ENCODE measurements at regions not wholly inside any gene's neighbourhood (a gene's known extent, or its start where the extent isn't known, plus 50 kb on each side); places are given as distances from the start of the nearest gene placed in this dataset.
A peak's percentile ranks its signal among the peaks of the same experiment; 100 is the strongest.

GRCh38 chr14:99023371-99023770, 248.6 kb downstream of the BCL11B start:
- no peak overlapping the region for H3K4me3 ChIP-seq (ENCODE audit: low read depth, low read length)
- TF ChIP-seq MAX (IDR thresholded peaks at IDR 0.05; ENCODE audit: low read depth, low read length) (no peak), CTCF (IDR thresholded peaks at IDR 0.05; ENCODE audit: low read depth, low read length) (no peak), POLR2A (IDR thresholded peaks at IDR 0.05; ENCODE audit: extremely low read depth, insufficient read length) (no peak), MYC (IDR thresholded peaks at IDR 0.05; ENCODE audit: low read depth, low read length) (no peak)
- no peak for DNase-seq (ENCODE audit: low read depth)

GRCh38 chr14:99024926-99025325, 247.1 kb downstream of the BCL11B start:
- H3K4me3 ChIP-seq (ENCODE audit: low read depth, low read length): no peak overlapping the region
- DNase-seq (ENCODE audit: low read depth): no peak
- no peak for TF ChIP-seq POLR2A (IDR thresholded peaks at IDR 0.05; ENCODE audit: extremely low read depth, insufficient read length)
- no peak for TF ChIP-seq MAX (IDR thresholded peaks at IDR 0.05; ENCODE audit: low read depth, low read length)
- TF ChIP-seq CTCF (IDR thresholded peaks at IDR 0.05; ENCODE audit: low read depth, low read length): no peak
- no peak for TF ChIP-seq MYC (IDR thresholded peaks at IDR 0.05; ENCODE audit: low read depth, low read length)

GRCh38 chr14:99025418-99025817, 246.6 kb downstream of the BCL11B start:
- no peak overlapping the region for H3K4me3 ChIP-seq (ENCODE audit: low read depth, low read length)
- no peak for TF ChIP-seq MAX (IDR thresholded peaks at IDR 0.05; ENCODE audit: low read depth, low read length)
- no peak for TF ChIP-seq POLR2A (IDR thresholded peaks at IDR 0.05; ENCODE audit: extremely low read depth, insufficient read length)
- no peak for TF ChIP-seq MYC (IDR thresholded peaks at IDR 0.05; ENCODE audit: low read depth, low read length)
- no peak for TF ChIP-seq CTCF (IDR thresholded peaks at IDR 0.05; ENCODE audit: low read depth, low read length)
- DNase-seq (ENCODE audit: low read depth): no peak

- DNase-seq (ENCODE audit: low read depth): peak; percentile 62
- TF ChIP-seq MYC (IDR thresholded peaks at IDR 0.05; ENCODE audit: low read depth, low read length): no peak
- TF ChIP-seq POLR2A (IDR thresholded peaks at IDR 0.05; ENCODE audit: extremely low read depth, insufficient read length): no peak
- no peak for TF ChIP-seq MAX (IDR thresholded peaks at IDR 0.05; ENCODE audit: low read depth, low read length)
- no peak for TF ChIP-seq CTCF (IDR thresholded peaks at IDR 0.05; ENCODE audit: low read depth, low read length)
- H3K4me3 ChIP-seq (ENCODE audit: low read depth, low read length): no peak overlapping the region
These were observed 245.5 kb downstream of the BCL11B start for GRCh38 chr14:99026471-99026870.

- TF ChIP-seq POLR2A (IDR thresholded peaks at IDR 0.05; ENCODE audit: extremely low read depth, insufficient read length): no peak
- no peak for TF ChIP-seq MAX (IDR thresholded peaks at IDR 0.05; ENCODE audit: low read depth, low read length)
- no peak for TF ChIP-seq CTCF (IDR thresholded peaks at IDR 0.05; ENCODE audit: low read depth, low read length)
- no peak for DNase-seq (ENCODE audit: low read depth)
- H3K4me3 ChIP-seq (ENCODE audit: low read depth, low read length): no peak overlapping the region
These were observed 244.0 kb downstream of the BCL11B start for GRCh38 chr14:99028041-99028440.

GRCh38 chr14:99028521-99028920, 243.5 kb downstream of the BCL11B start:
- no peak overlapping the region for H3K4me3 ChIP-seq (ENCODE audit: low read depth, low read length)
- TF ChIP-seq POLR2A (IDR thresholded peaks at IDR 0.05; ENCODE audit: extremely low read depth, insufficient read length): no peak
- TF ChIP-seq CTCF (IDR thresholded peaks at IDR 0.05; ENCODE audit: low read depth, low read length): no peak
- no peak for TF ChIP-seq MYC (IDR thresholded peaks at IDR 0.05; ENCODE audit: low read depth, low read length)
- no peak for TF ChIP-seq MAX (IDR thresholded peaks at IDR 0.05; ENCODE audit: low read depth, low read length)
- DNase-seq (ENCODE audit: low read depth): no peak

All from NB4 (cell line).